HG03521 (cell line): ENCODE measurements at regions not wholly inside any gene's neighbourhood (a gene's known extent, or its start where the extent isn't known, plus 50 kb on each side); places are given as distances from the start of the nearest gene placed in this dataset.

Experiments used
- ATAC-seq: cut with Tn5 transposase; IDR thresholded peaks from one replicate; pipeline ENCODE4 v1.9.1; 2021; ENCODE audit warnings: mild to moderate bottlenecking, moderate library complexity; ENCODE audit not compliant: unreplicated experiment

- ATAC-seq, result no peak
These were observed 50.8 kb upstream of the GADL1 start for GRCh38 chr3:30945291-30945690.

- no peak for ATAC-seq
These were observed 54.0 kb upstream of the GADL1 start for GRCh38 chr3:30948426-30948825.

- no peak for ATAC-seq
These were observed 57.4 kb upstream of the GADL1 start for GRCh38 chr3:30951826-30952225.

GRCh38 chr3:30952786-30953185, 58.3 kb upstream of the GADL1 start:
- no peak for ATAC-seq

GRCh38 chr3:30954426-30954825, 60.0 kb upstream of the GADL1 start:
- ATAC-seq, result no peak

- no peak for ATAC-seq
These were observed 67.6 kb upstream of the GADL1 start for GRCh38 chr3:30962084-30962483.

GRCh38 chr3:30962493-30962892, 68.0 kb upstream of the GADL1 start:
- ATAC-seq, result no peak

GRCh38 chr3:30963223-30963722, 68.8 kb upstream of the GADL1 start:
- no peak for ATAC-seq

- ATAC-seq, result peak; percentile 96
These were observed 70.2 kb upstream of the GADL1 start for GRCh38 chr3:30964612-30965011.

- no peak for ATAC-seq
These were observed 72.4 kb upstream of the GADL1 start for GRCh38 chr3:30966896-30967295.

GRCh38 chr3:30970183-30970582, 75.7 kb upstream of the GADL1 start:
- ATAC-seq, result no peak

GRCh38 chr3:30972449-30972848, 78.0 kb upstream of the GADL1 start:
- no peak for ATAC-seq

- no peak for ATAC-seq
These were observed 79.6 kb upstream of the GADL1 start for GRCh38 chr3:30974071-30974470.

- ATAC-seq, result no peak
These were observed 83.1 kb upstream of the GADL1 start for GRCh38 chr3:30977592-30977991.

- ATAC-seq, result no peak
These were observed 86.5 kb upstream of the GADL1 start for GRCh38 chr3:30980993-30981392.

GRCh38 chr3:30982416-30983075, 88.1 kb upstream of the GADL1 start:
- no peak for ATAC-seq

- ATAC-seq, result no peak
These were observed 90.6 kb upstream of the GADL1 start for GRCh38 chr3:30984855-30985749.

GRCh38 chr3:30986551-30986950, 92.1 kb upstream of the GADL1 start:
- ATAC-seq, result no peak

GRCh38 chr3:30988769-30989168, 94.3 kb upstream of the GADL1 start:
- ATAC-seq, result no peak

- ATAC-seq, result no peak
These were observed 95.0 kb upstream of the GADL1 start for GRCh38 chr3:30989276-30990030.

- ATAC-seq, result no peak
These were observed 102.0 kb upstream of the GADL1 start for GRCh38 chr3:30996467-30996866.
